ENCODE measurements at regions not wholly inside any gene's neighbourhood (a gene's known extent, or its start where the extent isn't known, plus 50 kb on each side); places are given as distances from the start of the nearest gene placed in this dataset.

DNA sequence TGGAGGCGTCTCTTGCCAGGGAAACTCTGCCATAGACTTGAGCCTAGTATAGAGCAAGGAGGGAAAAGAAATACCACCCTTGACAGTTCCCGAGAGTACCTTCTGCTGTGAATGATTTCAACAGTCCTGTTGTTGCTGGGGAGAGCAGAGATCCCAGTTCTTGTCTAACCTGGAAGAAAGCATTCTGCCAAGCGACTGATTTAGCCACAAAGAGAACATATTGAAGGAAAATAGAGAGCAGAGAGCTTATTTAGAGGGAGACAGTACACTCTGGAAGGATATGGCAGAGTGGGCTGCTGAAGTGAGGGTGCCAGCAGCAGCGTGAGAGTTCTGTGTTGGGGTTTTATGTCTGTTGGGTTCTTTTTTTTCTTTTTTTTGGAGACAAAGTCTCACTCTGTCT lies 966.9 kb upstream of the TMEM132C start:
- TF ChIP-seq EP300 (conservative IDR thresholded peaks at IDR 0.05; ENCODE audit: poor library complexity, severe bottlenecking) (no peak), MXI1 (conservative IDR thresholded peaks at IDR 0.05; ENCODE audit: poor library complexity, severe bottlenecking) (no peak), EZH2 (IDR thresholded peaks at IDR 0.05; ENCODE audit: borderline replicate concordance, insufficient read depth, low read length, poor library complexity, severe bottlenecking) (no peak), POLR2AphosphoS5 (IDR thresholded peaks at IDR 0.05) (no peak), RAD21 (conservative IDR thresholded peaks at IDR 0.05) (no peak)
- TF ChIP-seq, protein P1, sequence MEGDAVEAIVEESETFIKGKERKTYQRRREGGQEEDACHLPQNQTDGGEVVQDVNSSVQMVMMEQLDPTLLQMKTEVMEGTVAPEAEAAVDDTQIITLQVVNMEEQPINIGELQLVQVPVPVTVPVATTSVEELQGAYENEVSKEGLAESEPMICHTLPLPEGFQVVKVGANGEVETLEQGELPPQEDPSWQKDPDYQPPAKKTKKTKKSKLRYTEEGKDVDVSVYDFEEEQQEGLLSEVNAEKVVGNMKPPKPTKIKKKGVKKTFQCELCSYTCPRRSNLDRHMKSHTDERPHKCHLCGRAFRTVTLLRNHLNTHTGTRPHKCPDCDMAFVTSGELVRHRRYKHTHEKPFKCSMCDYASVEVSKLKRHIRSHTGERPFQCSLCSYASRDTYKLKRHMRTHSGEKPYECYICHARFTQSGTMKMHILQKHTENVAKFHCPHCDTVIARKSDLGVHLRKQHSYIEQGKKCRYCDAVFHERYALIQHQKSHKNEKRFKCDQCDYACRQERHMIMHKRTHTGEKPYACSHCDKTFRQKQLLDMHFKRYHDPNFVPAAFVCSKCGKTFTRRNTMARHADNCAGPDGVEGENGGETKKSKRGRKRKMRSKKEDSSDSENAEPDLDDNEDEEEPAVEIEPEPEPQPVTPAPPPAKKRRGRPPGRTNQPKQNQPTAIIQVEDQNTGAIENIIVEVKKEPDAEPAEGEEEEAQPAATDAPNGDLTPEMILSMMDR (IDR thresholded peaks at IDR 0.05; ENCODE audit: poor library complexity, severe bottlenecking) = no peak
- TF ChIP-seq, protein P2, sequence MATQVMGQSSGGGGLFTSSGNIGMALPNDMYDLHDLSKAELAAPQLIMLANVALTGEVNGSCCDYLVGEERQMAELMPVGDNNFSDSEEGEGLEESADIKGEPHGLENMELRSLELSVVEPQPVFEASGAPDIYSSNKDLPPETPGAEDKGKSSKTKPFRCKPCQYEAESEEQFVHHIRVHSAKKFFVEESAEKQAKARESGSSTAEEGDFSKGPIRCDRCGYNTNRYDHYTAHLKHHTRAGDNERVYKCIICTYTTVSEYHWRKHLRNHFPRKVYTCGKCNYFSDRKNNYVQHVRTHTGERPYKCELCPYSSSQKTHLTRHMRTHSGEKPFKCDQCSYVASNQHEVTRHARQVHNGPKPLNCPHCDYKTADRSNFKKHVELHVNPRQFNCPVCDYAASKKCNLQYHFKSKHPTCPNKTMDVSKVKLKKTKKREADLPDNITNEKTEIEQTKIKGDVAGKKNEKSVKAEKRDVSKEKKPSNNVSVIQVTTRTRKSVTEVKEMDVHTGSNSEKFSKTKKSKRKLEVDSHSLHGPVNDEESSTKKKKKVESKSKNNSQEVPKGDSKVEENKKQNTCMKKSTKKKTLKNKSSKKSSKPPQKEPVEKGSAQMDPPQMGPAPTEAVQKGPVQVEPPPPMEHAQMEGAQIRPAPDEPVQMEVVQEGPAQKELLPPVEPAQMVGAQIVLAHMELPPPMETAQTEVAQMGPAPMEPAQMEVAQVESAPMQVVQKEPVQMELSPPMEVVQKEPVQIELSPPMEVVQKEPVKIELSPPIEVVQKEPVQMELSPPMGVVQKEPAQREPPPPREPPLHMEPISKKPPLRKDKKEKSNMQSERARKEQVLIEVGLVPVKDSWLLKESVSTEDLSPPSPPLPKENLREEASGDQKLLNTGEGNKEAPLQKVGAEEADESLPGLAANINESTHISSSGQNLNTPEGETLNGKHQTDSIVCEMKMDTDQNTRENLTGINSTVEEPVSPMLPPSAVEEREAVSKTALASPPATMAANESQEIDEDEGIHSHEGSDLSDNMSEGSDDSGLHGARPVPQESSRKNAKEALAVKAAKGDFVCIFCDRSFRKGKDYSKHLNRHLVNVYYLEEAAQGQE (IDR thresholded peaks at IDR 0.05; ENCODE audit: borderline replicate concordance) = no peak
